D721Med (cell line): ENCODE measurements at regions not wholly inside any gene's neighbourhood (a gene's known extent, or its start where the extent isn't known, plus 50 kb on each side); places are given as distances from the start of the nearest gene placed in this dataset.
"Not testable (repeated sequence)": the region's sequence is repeated elsewhere in the genome, so short reads cannot be mapped to it uniquely, and the experiment has no call there.

Source experiments
- DNase-seq: peaks from one replicate; pipeline ENCODE4 v3.0.0; 2011; ENCODE audit warnings: low spot score; ENCODE audit not compliant: insufficient read length
- FAIRE-seq: peaks from 2 replicates; lab custom pipeline; 2011; peaks lifted over from hg19 to GRCh38; lab: Jason Lieb, UNC

- DNase-seq, FAIRE-seq: not testable (repeated sequence)
These were observed 74.7 kb upstream of the NBPF26 start for GRCh38 chr1:120648915-120649623.

GRCh38 chr1:120649730-120650129, 74.0 kb upstream of the NBPF26 start:
- not testable (repeated sequence) for FAIRE-seq, DNase-seq

GRCh38 chr1:120654114-120654513, 69.6 kb upstream of the NBPF26 start:
- FAIRE-seq, DNase-seq: not testable (repeated sequence)

- not testable (repeated sequence) for FAIRE-seq, DNase-seq
These were observed 68.4 kb upstream of the NBPF26 start for GRCh38 chr1:120655394-120655793.

- not testable (repeated sequence) for FAIRE-seq, DNase-seq
These were observed 67.6 kb upstream of the NBPF26 start for GRCh38 chr1:120656116-120656515.

GRCh38 chr1:120657804-120658203, 65.9 kb upstream of the NBPF26 start:
- FAIRE-seq: not testable (repeated sequence)

GRCh38 chr1:120658622-120659021, 65.1 kb upstream of the NBPF26 start:
- not testable (repeated sequence) for FAIRE-seq, DNase-seq

More at GRCh38 chr1:120657804-120658203, 65.9 kb upstream of the NBPF26 start:
- DNase-seq: not testable (repeated sequence)

GRCh38 chr1:120659133-120659532, 64.6 kb upstream of the NBPF26 start:
- FAIRE-seq, DNase-seq: not testable (repeated sequence)

- not testable (repeated sequence) for DNase-seq, FAIRE-seq
These were observed 59.1 kb upstream of the NBPF26 start for GRCh38 chr1:120664376-120665249.

- not testable (repeated sequence) for FAIRE-seq, DNase-seq
These were observed 58.5 kb upstream of the NBPF26 start for GRCh38 chr1:120665250-120665577.

- not testable (repeated sequence) for DNase-seq
These were observed 55.6 kb upstream of the NBPF26 start for GRCh38 chr1:120668187-120668586.

More at GRCh38 chr1:120668187-120668586, 55.6 kb upstream of the NBPF26 start:
- FAIRE-seq: not testable (repeated sequence)
